ENCODE measurements at regions not wholly inside any gene's neighbourhood (a gene's known extent, or its start where the extent isn't known, plus 50 kb on each side); places are given as distances from the start of the nearest gene placed in this dataset.

DNA sequence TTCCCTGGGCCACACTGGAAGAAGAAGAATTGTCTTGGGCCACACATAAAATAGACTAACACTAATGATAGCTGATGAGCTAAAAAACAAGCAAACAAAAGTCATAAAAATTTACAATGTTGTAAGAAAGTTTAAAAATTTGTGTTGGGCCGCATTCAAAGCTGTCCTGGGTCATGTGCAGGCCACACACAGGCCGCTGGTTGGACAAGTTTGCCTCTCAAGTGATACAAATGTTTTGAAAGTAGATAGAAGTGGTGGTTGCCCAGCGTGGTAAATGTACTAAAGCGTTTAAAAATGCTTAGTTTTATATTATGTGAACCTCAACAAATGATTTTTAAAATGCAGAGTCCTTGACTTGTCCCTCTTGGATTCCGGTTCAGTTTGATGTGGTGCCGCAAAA is 94.9 kb upstream of the TBCA start:
- no peaks in the 10 kb centered on the region for H3K36me3 ChIP-seq
- no peak overlapping the region for H3K27ac ChIP-seq
- H2AFZ ChIP-seq (replicated peaks) = no peak overlapping the region
- peaks cover 19% of the 10 kb centered on the region for H3K4me1 ChIP-seq
- Mint-ChIP-seq H3K36me3 (no peaks in the 10 kb centered on the region), H3K9me3 (peaks cover 3% of the 10 kb centered on the region), H3K27me3 (ENCODE audit: insufficient read depth, low read depth) (peaks cover 18% of the 10 kb centered on the region), H3K4me3 (no peak overlapping the region), H3K27ac (no peak overlapping the region), H3K4me1 (peaks cover 21% of the 10 kb centered on the region)
- H3K9me3 ChIP-seq (ENCODE audit: low read depth) = no peaks in the 10 kb centered on the region
- no peak overlapping the region for H3K9ac ChIP-seq
- no peak overlapping the region for H3K4me3 ChIP-seq
- peaks cover 5% of the 10 kb centered on the region for H3F3A ChIP-seq (ENCODE audit: low read depth)
- TF ChIP-seq, protein P1, sequence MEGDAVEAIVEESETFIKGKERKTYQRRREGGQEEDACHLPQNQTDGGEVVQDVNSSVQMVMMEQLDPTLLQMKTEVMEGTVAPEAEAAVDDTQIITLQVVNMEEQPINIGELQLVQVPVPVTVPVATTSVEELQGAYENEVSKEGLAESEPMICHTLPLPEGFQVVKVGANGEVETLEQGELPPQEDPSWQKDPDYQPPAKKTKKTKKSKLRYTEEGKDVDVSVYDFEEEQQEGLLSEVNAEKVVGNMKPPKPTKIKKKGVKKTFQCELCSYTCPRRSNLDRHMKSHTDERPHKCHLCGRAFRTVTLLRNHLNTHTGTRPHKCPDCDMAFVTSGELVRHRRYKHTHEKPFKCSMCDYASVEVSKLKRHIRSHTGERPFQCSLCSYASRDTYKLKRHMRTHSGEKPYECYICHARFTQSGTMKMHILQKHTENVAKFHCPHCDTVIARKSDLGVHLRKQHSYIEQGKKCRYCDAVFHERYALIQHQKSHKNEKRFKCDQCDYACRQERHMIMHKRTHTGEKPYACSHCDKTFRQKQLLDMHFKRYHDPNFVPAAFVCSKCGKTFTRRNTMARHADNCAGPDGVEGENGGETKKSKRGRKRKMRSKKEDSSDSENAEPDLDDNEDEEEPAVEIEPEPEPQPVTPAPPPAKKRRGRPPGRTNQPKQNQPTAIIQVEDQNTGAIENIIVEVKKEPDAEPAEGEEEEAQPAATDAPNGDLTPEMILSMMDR (IDR thresholded peaks at IDR 0.05) = no peak
- TF ChIP-seq EZH2 (IDR thresholded peaks at IDR 0.05) (no peak), EZH2phosphoT487 (IDR thresholded peaks at IDR 0.05) (no peak)
- H3K27me3 ChIP-seq = peaks cover 4% of the 10 kb centered on the region
- no peaks in the 10 kb centered on the region for H3K79me2 ChIP-seq (ENCODE audit: low read depth)
- no peak for DNase-seq (ENCODE audit: low spot score)
- no peak overlapping the region for H3K4me2 ChIP-seq
- H4K20me1 ChIP-seq (ENCODE audit: low read depth) = no peaks in the 10 kb centered on the region

GRCh38 chr5:77869116-77869798 is 93.1 kb upstream of the TBCA start:
- H3K9ac ChIP-seq = no peak overlapping the region
- TF ChIP-seq, protein P1 (IDR thresholded peaks at IDR 0.05) = no peak
- TF ChIP-seq EZH2 (IDR thresholded peaks at IDR 0.05) = no peak
- TF ChIP-seq EZH2phosphoT487 (IDR thresholded peaks at IDR 0.05) = no peak
- peaks cover 17% of the 10 kb centered on the region for H3K27me3 ChIP-seq
- no peak overlapping the region for H2AFZ ChIP-seq (replicated peaks)
- no peak overlapping the region for H3K27ac ChIP-seq
- Mint-ChIP-seq H3K4me1 (peaks cover 18% of the 10 kb centered on the region), H3K27me3 (ENCODE audit: insufficient read depth, low read depth) (peaks cover 13% of the 10 kb centered on the region), H3K27ac (no peak overlapping the region), H3K4me3 (no peak overlapping the region), H3K9me3 (no peaks in the 10 kb centered on the region), H3K36me3 (no peaks in the 10 kb centered on the region)
- no peak overlapping the region for H3K4me3 ChIP-seq
- peak overlapping the region; percentile 48 for H3K4me2 ChIP-seq
- no peaks in the 10 kb centered on the region for H3K36me3 ChIP-seq
- H4K20me1 ChIP-seq (ENCODE audit: low read depth) = no peaks in the 10 kb centered on the region
- H3K4me1 ChIP-seq = peaks cover 19% of the 10 kb centered on the region
- no peaks in the 10 kb centered on the region for H3K79me2 ChIP-seq (ENCODE audit: low read depth)
- peaks cover 5% of the 10 kb centered on the region for H3F3A ChIP-seq (ENCODE audit: low read depth)
- H3K9me3 ChIP-seq (ENCODE audit: low read depth) = no peaks in the 10 kb centered on the region
- DNase-seq (ENCODE audit: low spot score) = no peak

- Histone ChIP-seq H3K9me3 (ENCODE audit: low read depth) (no peaks in the 10 kb centered on the region), H3K36me3 (no peaks in the 10 kb centered on the region), H3K27ac (no peak overlapping the region), H3K4me1 (peaks cover 19% of the 10 kb centered on the region), H3K4me2 (no peak overlapping the region), H3K79me2 (ENCODE audit: low read depth) (no peaks in the 10 kb centered on the region), H3K9ac (no peak overlapping the region), H3F3A (ENCODE audit: low read depth) (peaks cover 5% of the 10 kb centered on the region), H2AFZ (replicated peaks) (peak overlapping the region; percentile 75), H3K27me3 (peaks cover 28% of the 10 kb centered on the region), H3K4me3 (no peak overlapping the region), H4K20me1 (ENCODE audit: low read depth) (no peaks in the 10 kb centered on the region)
- H3K27me3 Mint-ChIP-seq (ENCODE audit: insufficient read depth, low read depth) = peaks cover 10% of the 10 kb centered on the region
- H3K36me3 Mint-ChIP-seq = no peaks in the 10 kb centered on the region
- no peak overlapping the region for H3K4me3 Mint-ChIP-seq
- H3K9me3 Mint-ChIP-seq = no peaks in the 10 kb centered on the region
- peaks cover 18% of the 10 kb centered on the region for H3K4me1 Mint-ChIP-seq
- TF ChIP-seq, protein P1 (IDR thresholded peaks at IDR 0.05) = no peak
- TF ChIP-seq EZH2phosphoT487 (IDR thresholded peaks at IDR 0.05) (no peak), EZH2 (IDR thresholded peaks at IDR 0.05) (no peak)
- no peak for DNase-seq (ENCODE audit: low spot score)
- H3K27ac Mint-ChIP-seq = no peak overlapping the region
Measured at GRCh38 chr5:77867914-77868313, 91.8 kb upstream of the TBCA start.
